ENCODE measurements at regions not wholly inside any gene's neighbourhood (a gene's known extent, or its start where the extent isn't known, plus 50 kb on each side); places are given as distances from the start of the nearest gene placed in this dataset.

- TF ChIP-seq CTCF (IDR thresholded peaks at IDR 0.05), result no peak
- TF ChIP-seq POLR2A (IDR thresholded peaks at IDR 0.05), result no peak
These were observed 386.0 kb upstream of the LRRC3B start for GRCh38 chr3:26236531-26236930.
